Neutrophil (primary cell): ENCODE measurements at regions not wholly inside any gene's neighbourhood (a gene's known extent, or its start where the extent isn't known, plus 50 kb on each side); places are given as distances from the start of the nearest gene placed in this dataset.

Experiments used
- H3K27ac ChIP-seq: fragments of 200-600 bp; sonication (generic); 2 replicates; pipeline ENCODE4 v1.5.1; 2016; ENCODE audit warnings: mild to moderate bottlenecking, moderate library complexity
- H3K27me3 ChIP-seq: fragments of 200-600 bp; sonication (generic); 2 replicates; pipeline ENCODE4 v1.6.0; 2016; ENCODE audit warnings: mild to moderate bottlenecking
- H3K36me3 ChIP-seq: fragments of 200-600 bp; sonication (generic); 2 replicates; pipeline ENCODE4 v1.5.1; 2017
- H3K4me1 ChIP-seq, 2 experiments: fragments of 200-600 bp in 1 of 2; sonication (generic) in 1 of 2; 1 replicate in 1 of 2; 2 replicates in 1 of 2; pipeline versions ENCODE4 v1.5.1 to v1.6.1; 2013 to 2016; ENCODE audit warnings: low read depth in 1 of 2, low read length in 1 of 2, mild to moderate bottlenecking in 1 of 2, moderate library complexity in 1 of 2; ENCODE audit not compliant: control insufficient read depth in 1 of 2, insufficient read depth in 1 of 2
- H3K4me3 ChIP-seq, 2 experiments: fragments of 200-600 bp in 1 of 2; sonication (generic) in 1 of 2; 1 replicate in 1 of 2; 2 replicates in 1 of 2; pipeline ENCODE4 v1.5.1; 2013 to 2016; ENCODE audit warnings: low read depth in 1 of 2, low read length in 1 of 2, mild to moderate bottlenecking in 1 of 2, moderate library complexity in 1 of 2
- H3K9me3 ChIP-seq: fragments of 200-600 bp; sonication (generic); 2 replicates; pipeline ENCODE4 v1.5.1; 2016
- CTCF ChIP-seq: fragments of 200-600 bp; sonication (generic); IDR thresholded peaks from 2 replicates; pipeline ENCODE4 v1.5.1; 2016; ENCODE audit warnings: antibody characterized with exemption

- no peaks in the 10 kb centered on the region for H3K9me3 ChIP-seq
- no peak overlapping the region for H3K27ac ChIP-seq
- no peak overlapping the region for H3K4me3 ChIP-seq
- no peaks in the 10 kb centered on the region for H3K36me3 ChIP-seq
- no peak for TF ChIP-seq CTCF
- H3K27me3 ChIP-seq, result no peaks in the 10 kb centered on the region
- no peaks in the 10 kb centered on the region for H3K4me1 ChIP-seq
Observed at GRCh38 chr12:83196694-83197350, 510.1 kb downstream of the TMTC2 start.

GRCh38 chr12:83190631-83191390, 504.1 kb downstream of the TMTC2 start:
- Histone ChIP-seq H3K9me3 (no peaks in the 10 kb centered on the region), H3K4me3 (no peak overlapping the region), H3K36me3 (no peaks in the 10 kb centered on the region), H3K4me1 (peaks cover 0 to 7% of the 10 kb centered on the region in 2 experiments), H3K27ac (no peak overlapping the region), H3K27me3 (no peaks in the 10 kb centered on the region)
- TF ChIP-seq CTCF, result no peak

GRCh38 chr12:83186419-83186818, 499.7 kb downstream of the TMTC2 start:
- Histone ChIP-seq H3K9me3 (no peaks in the 10 kb centered on the region), H3K4me1 (peaks cover 0 to 19% of the 10 kb centered on the region in 2 experiments), H3K4me3 (no peak overlapping the region), H3K36me3 (no peaks in the 10 kb centered on the region), H3K27me3 (no peaks in the 10 kb centered on the region), H3K27ac (no peak overlapping the region)
- TF ChIP-seq CTCF, result no peak

- Histone ChIP-seq H3K4me1 (peaks cover 0 to 19% of the 10 kb centered on the region in 2 experiments), H3K27me3 (no peaks in the 10 kb centered on the region), H3K4me3 (no peak overlapping the region), H3K27ac (no peak overlapping the region), H3K9me3 (no peaks in the 10 kb centered on the region), H3K36me3 (no peaks in the 10 kb centered on the region)
- no peak for TF ChIP-seq CTCF
Observed at GRCh38 chr12:83185241-83185640, 498.5 kb downstream of the TMTC2 start.
